Stimulated activated CD4-positive, alpha-beta T cell treated with anti-CD3 and anti-CD28 coated beads, Interleukin-15, amount 100 ng/mL, for 24 hours (primary cell): ENCODE measurements at regions not wholly inside any gene's neighbourhood (a gene's known extent, or its start where the extent isn't known, plus 50 kb on each side); places are given as distances from the start of the nearest gene placed in this dataset.
A peak's percentile ranks its signal among the peaks of the same experiment; 100 is the strongest.

Experiments used
- DNase-seq: peaks from one replicate; pipeline ENCODE4 v3.0.0-alpha.2; 2020

- peak; percentile 1 for DNase-seq
Observed at GRCh38 chr22:11131178-11131577, 4396.8 kb upstream of the OR11H1 start.
